Esophagus squamous epithelium (tissue), 5 donors: ENCODE measurements at regions not wholly inside any gene's neighbourhood (a gene's known extent, or its start where the extent isn't known, plus 50 kb on each side); places are given as distances from the start of the nearest gene placed in this dataset.

Experiments used
- DNase-seq: peaks from one replicate; lab custom pipeline; 2025; lab: John Stamatoyannopoulos, UW
- H3K27ac ChIP-seq, 4 donors: fragments of 200-600 bp; sonication (generic); one replicate each; pipeline ENCODE4 v1.5.1; 2016 to 2019; ENCODE audit warnings: mild to moderate bottlenecking in 1 of 4
- H3K27me3 ChIP-seq, 4 donors: fragments of 200-600 bp; sonication (generic); 1 replicate in 3 of 4; 2 replicates in 1 of 4; pipeline versions ENCODE4 v1.5.1 to v1.6.0; 2017 to 2021; ENCODE audit warnings: antibody characterized with exemption in 1 of 4
- H3K36me3 ChIP-seq, 3 donors: fragments of 200-600 bp; sonication (generic); one replicate each; pipeline ENCODE4 v1.5.1; 2016 to 2019
- H3K4me1 ChIP-seq, 3 donors: fragments of 200-600 bp; sonication (generic); one replicate each; pipeline ENCODE4 v1.5.1; 2017 to 2019
- H3K4me3 ChIP-seq, 4 donors: fragments of 200-600 bp; sonication (generic); 1 replicate in 3 of 4; 2 replicates in 1 of 4; pipeline ENCODE4 v1.5.1; 2016 to 2019; ENCODE audit warnings: mild to moderate bottlenecking in 2 of 4, moderate library complexity in 1 of 4
- H3K9me3 ChIP-seq, 3 donors: fragments of 200-600 bp; sonication (generic); one replicate each; pipeline ENCODE4 v1.5.1; 2016 to 2019
- POLR2A ChIP-seq, 4 donors: fragments of 450-650 bp; IDR thresholded peaks; one replicate each; pipeline ENCODE4 v1.6.1; 2017; ENCODE audit warnings: antibody characterized with exemption in 4 of 4, mild to moderate bottlenecking in 4 of 4, moderate library complexity in 3 of 4
- WGBS, 2 donors: methylation state at CpG; one replicate each; pipeline ENCODE4 v1.1.5; 2018; 5-methylcytosine and 5-hydroxymethylcytosine counted together
- intact Hi-C: fragments of 100-400 bp; cut with DNase I; formaldehyde crosslinking; loops from one replicate; pipeline ENCODE4 v1.15.0; 2022
- TF ChIP-seq, protein P1 (sequence below), 6 experiments: fragments of 450-650 bp in 4 of 6; fragments of 200-600 bp in 2 of 6; sonication (generic) in 2 of 6; IDR thresholded peaks; one replicate each; pipeline ENCODE4 v1.5.1; 2016 to 2019; ENCODE audit warnings: antibody characterized with exemption in 6 of 6, mild to moderate bottlenecking in 4 of 6, moderate library complexity in 4 of 6
- donor health status: DM: yes; HTN: yes; CAD: no.

GRCh38 chr5:101080462-101081240 is 177.6 kb upstream of the ST8SIA4 start:
- TF ChIP-seq, protein P1, sequence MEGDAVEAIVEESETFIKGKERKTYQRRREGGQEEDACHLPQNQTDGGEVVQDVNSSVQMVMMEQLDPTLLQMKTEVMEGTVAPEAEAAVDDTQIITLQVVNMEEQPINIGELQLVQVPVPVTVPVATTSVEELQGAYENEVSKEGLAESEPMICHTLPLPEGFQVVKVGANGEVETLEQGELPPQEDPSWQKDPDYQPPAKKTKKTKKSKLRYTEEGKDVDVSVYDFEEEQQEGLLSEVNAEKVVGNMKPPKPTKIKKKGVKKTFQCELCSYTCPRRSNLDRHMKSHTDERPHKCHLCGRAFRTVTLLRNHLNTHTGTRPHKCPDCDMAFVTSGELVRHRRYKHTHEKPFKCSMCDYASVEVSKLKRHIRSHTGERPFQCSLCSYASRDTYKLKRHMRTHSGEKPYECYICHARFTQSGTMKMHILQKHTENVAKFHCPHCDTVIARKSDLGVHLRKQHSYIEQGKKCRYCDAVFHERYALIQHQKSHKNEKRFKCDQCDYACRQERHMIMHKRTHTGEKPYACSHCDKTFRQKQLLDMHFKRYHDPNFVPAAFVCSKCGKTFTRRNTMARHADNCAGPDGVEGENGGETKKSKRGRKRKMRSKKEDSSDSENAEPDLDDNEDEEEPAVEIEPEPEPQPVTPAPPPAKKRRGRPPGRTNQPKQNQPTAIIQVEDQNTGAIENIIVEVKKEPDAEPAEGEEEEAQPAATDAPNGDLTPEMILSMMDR (IDR thresholded peaks at IDR 0.05): no peak
- no peak for TF ChIP-seq POLR2A (IDR thresholded peaks at IDR 0.05)
- Histone ChIP-seq H3K27ac (no peak overlapping the region), H3K9me3 (no peaks in the 10 kb centered on the region), H3K27me3 (no peaks in the 10 kb centered on the region), H3K36me3 (no peaks in the 10 kb centered on the region), H3K4me3 (no peak overlapping the region), H3K4me1 (no peaks in the 10 kb centered on the region)
- DNase-seq: no peak
- intact Hi-C loops: no loop called here
- 52 to 56% methylated on average over 5 of the region's 5 CpGs for WGBS, 2 donors

DNA sequence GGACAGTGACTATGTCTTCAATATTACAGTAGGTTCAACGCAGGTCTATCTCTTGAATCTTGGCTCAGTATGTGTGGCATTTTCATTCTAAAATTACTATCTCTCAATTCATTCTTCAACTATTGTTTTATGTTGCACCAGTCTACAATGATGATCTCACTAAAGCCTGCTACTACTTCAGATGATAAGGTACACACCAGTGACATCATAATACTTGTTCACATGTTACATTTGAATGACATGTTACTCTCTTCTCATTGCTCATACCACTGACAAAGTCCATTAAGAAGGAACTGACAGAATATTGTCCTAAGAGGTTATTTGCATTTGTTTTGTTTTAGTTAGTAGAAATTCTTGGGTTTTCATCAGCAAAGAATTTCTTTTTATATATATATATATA is 165.2 kb upstream of the ST8SIA4 start:
- no peak overlapping the region for H3K27ac ChIP-seq
- no peak for TF ChIP-seq POLR2A (IDR thresholded peaks at IDR 0.05)
- TF ChIP-seq, protein P1 (IDR thresholded peaks at IDR 0.05): no peak
- H3K4me1 ChIP-seq: no peaks in the 10 kb centered on the region
- intact Hi-C loops: no loop called here
- H3K27me3 ChIP-seq: no peaks in the 10 kb centered on the region
- H3K36me3 ChIP-seq: no peaks in the 10 kb centered on the region
- WGBS, 2 donors: 91 to 100% methylated on average over 1 of the region's 1 CpG
- no peak overlapping the region for H3K4me3 ChIP-seq
- DNase-seq: no peak
- H3K9me3 ChIP-seq: no peaks in the 10 kb centered on the region

GRCh38 chr5:101067429-101067828 is 164.3 kb upstream of the ST8SIA4 start:
- Histone ChIP-seq H3K4me1 (no peaks in the 10 kb centered on the region), H3K4me3 (no peak overlapping the region), H3K36me3 (no peaks in the 10 kb centered on the region), H3K27ac (no peak overlapping the region), H3K27me3 (no peaks in the 10 kb centered on the region), H3K9me3 (no peaks in the 10 kb centered on the region)
- 76 to 79% methylated on average over 4 of the region's 4 CpGs for WGBS, 2 donors
- TF ChIP-seq POLR2A (IDR thresholded peaks at IDR 0.05): no peak
- TF ChIP-seq, protein P1 (IDR thresholded peaks at IDR 0.05): no peak
- DNase-seq: no peak
- intact Hi-C loops: no loop called here

DNA sequence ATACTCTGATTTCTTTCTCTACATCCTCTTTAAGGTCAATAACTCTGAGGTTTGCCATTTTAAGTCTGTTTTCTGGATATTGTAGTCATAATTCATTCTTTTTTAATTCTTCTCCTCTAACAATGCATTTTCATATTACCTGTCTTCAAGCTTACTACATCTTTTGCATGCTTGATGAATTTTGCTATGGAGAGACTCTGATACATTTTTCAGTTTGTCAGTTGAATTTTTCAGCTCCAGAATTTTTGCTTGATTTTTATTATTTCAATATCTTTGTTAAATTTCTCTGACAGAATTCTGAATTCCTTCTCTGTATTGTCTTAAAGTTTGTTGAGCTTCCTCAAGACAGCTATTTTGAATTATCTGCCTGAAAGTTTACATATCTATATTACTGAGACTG is 159.8 kb upstream of the ST8SIA4 start:
- no peaks in the 10 kb centered on the region for H3K4me1 ChIP-seq
- no peaks in the 10 kb centered on the region for H3K27me3 ChIP-seq
- H3K36me3 ChIP-seq: no peaks in the 10 kb centered on the region
- intact Hi-C loops: no loop called here
- H3K27ac ChIP-seq: no peak overlapping the region
- no peak for DNase-seq
- H3K9me3 ChIP-seq: no peaks in the 10 kb centered on the region
- TF ChIP-seq POLR2A (IDR thresholded peaks at IDR 0.05): no peak
- TF ChIP-seq, protein P1 (IDR thresholded peaks at IDR 0.05): no peak
- H3K4me3 ChIP-seq: no peak overlapping the region

DNA sequence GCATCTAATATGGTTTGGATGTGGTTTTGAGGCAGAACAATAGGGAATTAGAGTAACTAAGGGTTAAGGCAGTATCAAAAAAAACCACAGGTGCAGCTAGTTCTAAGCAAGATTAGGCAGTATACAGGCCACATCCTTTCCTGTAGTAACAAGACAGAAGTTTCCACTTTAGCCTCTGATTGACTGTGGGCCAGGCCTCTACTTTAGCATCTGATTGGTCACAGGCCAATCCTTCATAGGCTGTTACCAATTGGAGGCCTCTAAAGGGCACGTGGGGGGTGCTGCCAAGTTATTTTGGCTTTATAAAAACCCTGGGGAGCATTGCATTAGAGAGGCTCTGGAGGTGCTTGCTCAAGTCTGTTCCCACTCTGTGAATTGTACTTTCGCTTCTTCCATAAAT is 144.1 kb upstream of the ST8SIA4 start:
- Histone ChIP-seq H3K27ac (no peak overlapping the region), H3K4me3 (no peak overlapping the region), H3K27me3 (no peaks in the 10 kb centered on the region), H3K4me1 (no peaks in the 10 kb centered on the region), H3K9me3 (no peaks in the 10 kb centered on the region), H3K36me3 (no peaks in the 10 kb centered on the region)
- 58 to 63% methylated on average over 2 of the region's 2 CpGs for WGBS, 2 donors
- DNase-seq: no peak
- no peak for TF ChIP-seq POLR2A (IDR thresholded peaks at IDR 0.05)
- intact Hi-C loops: no loop called here
